Activated T-cell treated with anti-CD3 and anti-CD28 coated beads for 48 hours (primary cell): ENCODE measurements at regions not wholly inside any gene's neighbourhood (a gene's known extent, or its start where the extent isn't known, plus 50 kb on each side); places are given as distances from the start of the nearest gene placed in this dataset.
"Not testable (repeated sequence)": the region's sequence is repeated elsewhere in the genome, so short reads cannot be mapped to it uniquely, and the experiment has no call there.

Experiments used
- DNase-seq: peaks from one replicate; pipeline ENCODE4 v3.0.0-alpha.2; 2020; ENCODE audit warnings: low read depth

DNA sequence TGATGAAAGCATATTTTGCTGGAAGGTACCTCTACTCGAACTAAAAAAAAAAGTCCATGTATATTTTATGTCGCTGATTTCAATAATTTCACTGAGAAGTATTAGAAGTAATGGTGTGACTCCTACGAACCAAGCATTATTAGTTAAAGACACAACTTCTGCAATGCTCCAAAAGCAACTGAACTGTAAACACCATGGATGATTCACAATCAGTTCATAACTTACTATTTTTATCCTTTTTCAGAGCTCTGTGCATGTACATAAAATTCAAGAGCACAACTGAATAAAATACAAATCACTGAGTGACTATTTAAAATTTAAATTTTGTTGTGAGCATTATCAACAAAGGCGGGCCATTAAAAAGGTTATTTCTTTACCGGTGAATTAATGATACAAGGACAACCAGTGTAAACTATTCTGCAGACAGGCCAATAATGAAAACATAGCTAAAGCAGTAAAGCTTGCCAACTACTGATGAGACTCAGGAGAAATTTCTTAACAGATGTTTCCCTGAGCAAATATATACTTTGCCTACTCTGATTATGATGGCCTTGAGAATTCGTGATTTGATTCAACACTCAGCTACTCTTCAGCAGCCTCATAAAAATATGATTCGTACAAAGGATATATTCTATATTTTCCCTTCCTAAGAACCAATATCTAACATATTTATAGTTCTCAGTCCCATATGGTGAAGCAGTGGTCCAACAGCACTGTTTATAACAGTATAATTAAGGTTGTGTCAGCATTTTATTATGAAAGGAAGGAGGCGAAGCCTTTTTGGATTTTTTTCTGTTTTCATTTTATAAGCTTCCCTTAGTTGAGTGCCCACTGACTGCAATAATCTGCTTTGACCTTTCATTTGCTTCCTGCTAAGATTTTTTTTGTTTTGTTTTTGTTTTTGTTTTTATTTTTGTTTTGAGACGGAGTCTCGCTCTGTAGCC, 62.8 kb upstream of the NEIL3 start:
- no peak for DNase-seq

DNA sequence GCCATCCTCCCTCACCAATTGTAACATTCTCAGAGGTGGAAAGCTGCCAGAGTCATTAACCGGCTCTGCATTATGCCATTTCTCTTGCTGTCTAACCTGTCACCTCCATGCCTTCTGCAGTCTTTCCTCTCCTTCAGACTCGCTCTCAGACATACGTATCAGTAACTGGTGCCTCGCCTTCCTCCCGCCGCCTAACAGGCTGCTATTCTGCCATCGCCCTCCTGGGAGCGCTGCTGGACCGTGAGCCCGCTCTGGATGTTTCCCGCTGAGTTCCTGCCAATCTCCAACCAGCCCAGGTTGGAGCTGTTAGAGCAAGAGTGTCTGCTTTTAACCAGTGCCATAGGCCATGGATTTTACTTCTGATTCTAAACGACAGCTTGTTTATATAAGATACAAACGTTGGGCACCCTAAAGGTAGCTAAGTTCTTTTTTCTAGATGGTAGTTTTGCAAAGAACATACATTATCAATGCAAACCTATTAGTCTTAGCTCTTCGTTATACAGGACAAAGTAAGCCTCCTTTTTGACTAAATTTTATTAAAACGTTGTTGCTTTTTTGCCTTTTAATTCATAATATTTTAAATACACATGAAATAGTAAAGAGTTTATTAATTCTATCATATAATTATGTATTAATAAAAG, 59.5 kb upstream of the NEIL3 start:
- DNase-seq, result peak; percentile 58

DNA sequence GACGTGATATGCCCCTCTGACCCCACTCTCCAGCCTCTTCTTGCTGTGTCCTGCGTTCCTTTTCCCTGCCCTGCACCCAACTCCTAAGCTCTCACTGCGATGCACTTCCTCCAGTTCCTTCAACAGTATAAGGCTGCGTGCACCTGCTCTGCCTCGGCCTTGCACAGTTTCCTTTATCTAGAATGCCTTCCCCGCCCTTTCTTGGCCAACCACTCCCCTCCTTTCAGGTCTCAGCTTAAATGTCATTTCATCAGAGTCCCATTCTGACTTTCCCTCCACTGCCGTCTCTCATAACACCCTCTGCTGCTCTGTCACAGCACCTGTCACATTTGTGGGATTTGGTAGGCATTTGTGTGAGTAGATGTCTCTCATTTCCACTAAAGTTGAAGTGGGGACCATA, 58.4 kb upstream of the NEIL3 start:
- DNase-seq, result no peak

DNA sequence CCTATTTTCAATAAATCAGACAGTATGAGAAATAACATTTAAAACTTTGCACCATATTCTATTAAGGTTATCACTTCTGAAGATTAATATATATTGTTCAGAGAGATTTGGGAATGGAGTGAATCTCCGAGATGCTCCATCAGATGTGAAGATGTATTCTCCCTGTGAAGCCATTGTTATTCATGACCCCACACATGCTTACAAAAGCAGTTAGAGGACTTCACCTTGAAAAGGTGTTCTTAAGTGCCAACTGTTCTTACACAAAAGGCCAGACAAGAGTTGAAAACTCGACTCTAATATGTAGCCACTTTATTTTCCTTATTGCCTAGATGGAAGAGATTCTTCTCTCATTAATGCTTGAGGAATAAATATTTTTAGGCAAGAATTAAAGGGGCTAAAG, 54.3 kb upstream of the NEIL3 start:
- DNase-seq, result no peak

DNA sequence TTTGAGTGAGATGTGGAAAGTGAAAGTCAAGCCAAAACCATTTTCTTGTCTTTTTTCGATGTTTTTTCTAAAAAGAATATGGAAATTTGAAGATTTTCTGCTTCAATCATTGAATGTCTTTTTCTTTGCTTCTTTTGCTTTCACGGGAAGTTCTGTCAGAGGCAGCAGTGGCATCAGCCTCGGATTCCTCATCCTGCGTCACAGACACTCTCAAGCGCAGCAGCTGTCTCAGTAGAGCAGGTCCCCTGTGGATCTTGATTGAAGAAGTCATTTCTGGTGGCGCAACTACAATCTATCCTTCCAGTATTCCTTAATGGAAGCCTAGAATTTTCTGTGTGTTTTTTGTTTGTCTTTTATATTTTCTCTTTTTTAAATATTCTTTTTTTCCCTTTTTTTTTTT, 52.7 kb upstream of the NEIL3 start:
- DNase-seq, result no peak

DNA sequence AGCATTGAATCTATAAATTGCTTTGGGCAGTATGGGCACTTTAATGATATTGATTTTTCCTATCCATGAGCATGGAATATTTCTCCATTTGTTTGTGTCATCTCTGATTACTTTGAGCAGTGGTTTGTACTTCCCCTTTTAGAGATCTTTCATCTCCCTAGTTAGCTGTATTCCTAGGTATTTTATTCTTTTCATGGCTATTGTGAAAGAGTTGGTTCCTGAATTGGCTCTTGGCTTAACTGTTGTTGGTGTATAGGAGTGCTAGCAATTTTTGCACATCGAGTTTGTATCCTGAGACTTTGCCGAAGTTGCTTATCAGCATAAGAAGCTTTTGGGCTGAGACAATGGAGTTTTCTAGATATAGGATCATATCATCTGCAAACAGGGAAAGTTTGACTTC, 50.2 kb upstream of the NEIL3 start:
- not testable (repeated sequence) for DNase-seq
